OCI-LY1 (cell line): ENCODE measurements at regions not wholly inside any gene's neighbourhood (a gene's known extent, or its start where the extent isn't known, plus 50 kb on each side); places are given as distances from the start of the nearest gene placed in this dataset.

Experiments
- H2AFZ ChIP-seq: fragments of 200-600 bp; sonication (generic), shearing (Covaris generic); 2 replicates; pipeline ENCODE4 v1.6.0; 2014; ENCODE audit warnings: antibody characterized with exemption, mild to moderate bottlenecking, low read length
- H3F3A ChIP-seq: fragments of 200-600 bp; sonication (generic), shearing (Covaris generic); 2 replicates; pipeline ENCODE4 v1.6.0; 2014; ENCODE audit warnings: mild to moderate bottlenecking, antibody characterized with exemption, low read length, moderate library complexity; ENCODE audit not compliant: insufficient read depth
- H3K27ac ChIP-seq: fragments of 200-600 bp; sonication (generic); 2 replicates; pipeline ENCODE4 v1.5.1; 2014; ENCODE audit warnings: low read length, mixed run types, mild to moderate bottlenecking, low read depth; ENCODE audit not compliant: poor library complexity, severe bottlenecking
- H3K27me3 ChIP-seq: fragments of 200-600 bp; sonication (generic); 2 replicates; pipeline ENCODE4 v1.6.0; 2014; ENCODE audit warnings: antibody characterized with exemption, mild to moderate bottlenecking, low read length, moderate library complexity; ENCODE audit not compliant: insufficient read depth
- H3K36me3 ChIP-seq: fragments of 200-600 bp; sonication (generic); 2 replicates; pipeline ENCODE4 v1.6.1; 2014; ENCODE audit warnings: mild to moderate bottlenecking, antibody characterized with exemption, low read length, moderate library complexity, mixed read lengths; ENCODE audit not compliant: insufficient read depth
- H3K4me1 ChIP-seq: fragments of 200-600 bp; sonication (generic); 2 replicates; pipeline ENCODE4 v1.5.1; 2014; ENCODE audit warnings: mild to moderate bottlenecking, low read length, moderate library complexity; ENCODE audit not compliant: insufficient read depth, severe bottlenecking
- H3K4me2 ChIP-seq: fragments of 200-600 bp; sonication (generic), shearing (Covaris generic); 2 replicates; pipeline ENCODE4 v1.6.1; 2014; ENCODE audit warnings: low read length
- H3K4me3 ChIP-seq: fragments of 200-600 bp; sonication (generic); 2 replicates; pipeline ENCODE4 v1.5.1; 2014; ENCODE audit warnings: low read length, low read depth, mild to moderate bottlenecking, mixed read lengths; ENCODE audit not compliant: poor library complexity, severe bottlenecking
- H3K79me2 ChIP-seq: fragments of 200-600 bp; shearing (Covaris generic); 2 replicates; pipeline ENCODE4 v1.6.1; 2016; ENCODE audit warnings: mixed run types, low read length, mixed read lengths; ENCODE audit not compliant: insufficient read depth
- H3K9ac ChIP-seq: fragments of 200-600 bp; sonication (generic), shearing (Covaris generic); 2 replicates; pipeline ENCODE4 v1.6.1; 2014; ENCODE audit warnings: mild to moderate bottlenecking, low read length, mixed read lengths
- H3K9me2 ChIP-seq: fragments of 200-600 bp; sonication (generic), shearing (Covaris generic); 2 replicates; pipeline ENCODE4 v1.6.1; 2014; ENCODE audit warnings: low read depth, mild to moderate bottlenecking, low read length, mixed read lengths
- H3K9me3 ChIP-seq: fragments of 200-600 bp; shearing (Covaris generic); 2 replicates; pipeline ENCODE4 v1.6.1; 2014; ENCODE audit warnings: low read length, mixed read lengths
- H4K20me1 ChIP-seq: fragments of 200-600 bp; sonication (generic), shearing (Covaris generic); 2 replicates; pipeline ENCODE4 v1.6.0; 2016; ENCODE audit warnings: mild to moderate bottlenecking, low read length; ENCODE audit not compliant: insufficient read depth
- EZH2 ChIP-seq: fragments of 200-600 bp; sonication (generic), shearing (Covaris generic); IDR thresholded peaks from 2 replicates; pipeline ENCODE4 v1.8.0; 2017; ENCODE audit warnings: borderline replicate concordance, mixed run types, mild to moderate bottlenecking, antibody characterized with exemption, low read length, moderate library complexity, mixed read lengths
- TF ChIP-seq, protein P1 (sequence below): fragments of 200-600 bp; sonication (generic), shearing (Covaris generic); IDR thresholded peaks from 2 replicates; pipeline ENCODE4 v1.5.1; 2017; ENCODE audit warnings: mild to moderate bottlenecking, antibody characterized with exemption, low read length, moderate library complexity, mixed read lengths

DNA sequence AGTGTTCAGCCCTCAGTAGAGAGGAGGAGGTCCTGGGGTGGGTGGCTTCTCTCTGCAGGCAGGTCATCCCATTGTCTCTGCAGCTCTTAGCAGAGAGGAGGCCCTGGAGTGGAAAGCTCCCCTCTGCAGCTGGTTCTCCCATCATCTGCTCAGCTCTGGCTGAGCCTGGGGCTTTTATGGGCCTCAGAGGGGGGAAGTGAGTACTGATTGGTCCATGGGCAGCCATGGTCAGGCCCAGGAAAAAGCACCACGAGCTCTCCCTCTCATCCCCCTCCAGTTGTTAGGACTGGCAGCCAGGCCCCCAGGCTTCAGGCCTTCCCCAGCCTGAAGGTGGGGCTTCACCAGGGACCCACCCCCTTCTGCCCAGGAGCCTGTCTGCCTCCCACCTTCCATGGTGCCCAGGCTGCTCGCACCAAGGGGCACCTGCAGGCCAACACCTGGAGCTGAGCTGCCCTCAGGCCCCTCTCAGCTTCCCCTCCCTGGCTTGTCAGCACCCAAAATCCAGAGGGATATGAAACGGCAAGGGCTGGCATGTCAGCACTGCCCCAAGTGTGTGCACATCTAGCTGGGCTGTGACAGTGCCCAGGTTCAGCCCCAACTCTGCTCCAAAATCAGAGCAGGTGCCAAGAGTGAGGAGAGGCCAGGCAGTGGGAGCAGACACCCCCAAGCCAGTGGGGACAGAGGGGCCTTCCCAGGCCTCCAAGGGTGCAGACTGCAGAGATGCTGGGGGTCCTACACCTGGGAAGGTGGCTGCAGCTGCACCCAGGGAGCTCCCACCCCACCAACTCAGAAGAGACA is 449.0 kb downstream of the MATN1 start:
- Histone ChIP-seq H3K27me3 (no peaks in the 10 kb centered on the region), H3K9me3 (no peaks in the 10 kb centered on the region), H3K4me3 (no peak overlapping the region), H3K36me3 (no peaks in the 10 kb centered on the region), H3F3A (no peaks in the 10 kb centered on the region), H3K79me2 (no peaks in the 10 kb centered on the region), H3K4me1 (no peaks in the 10 kb centered on the region), H4K20me1 (no peaks in the 10 kb centered on the region), H3K27ac (no peak overlapping the region), H3K9ac (no peak overlapping the region), H3K4me2 (no peak overlapping the region), H3K9me2 (no peaks in the 10 kb centered on the region), H2AFZ (no peak overlapping the region)
- no peak for TF ChIP-seq EZH2
- TF ChIP-seq, protein P1, sequence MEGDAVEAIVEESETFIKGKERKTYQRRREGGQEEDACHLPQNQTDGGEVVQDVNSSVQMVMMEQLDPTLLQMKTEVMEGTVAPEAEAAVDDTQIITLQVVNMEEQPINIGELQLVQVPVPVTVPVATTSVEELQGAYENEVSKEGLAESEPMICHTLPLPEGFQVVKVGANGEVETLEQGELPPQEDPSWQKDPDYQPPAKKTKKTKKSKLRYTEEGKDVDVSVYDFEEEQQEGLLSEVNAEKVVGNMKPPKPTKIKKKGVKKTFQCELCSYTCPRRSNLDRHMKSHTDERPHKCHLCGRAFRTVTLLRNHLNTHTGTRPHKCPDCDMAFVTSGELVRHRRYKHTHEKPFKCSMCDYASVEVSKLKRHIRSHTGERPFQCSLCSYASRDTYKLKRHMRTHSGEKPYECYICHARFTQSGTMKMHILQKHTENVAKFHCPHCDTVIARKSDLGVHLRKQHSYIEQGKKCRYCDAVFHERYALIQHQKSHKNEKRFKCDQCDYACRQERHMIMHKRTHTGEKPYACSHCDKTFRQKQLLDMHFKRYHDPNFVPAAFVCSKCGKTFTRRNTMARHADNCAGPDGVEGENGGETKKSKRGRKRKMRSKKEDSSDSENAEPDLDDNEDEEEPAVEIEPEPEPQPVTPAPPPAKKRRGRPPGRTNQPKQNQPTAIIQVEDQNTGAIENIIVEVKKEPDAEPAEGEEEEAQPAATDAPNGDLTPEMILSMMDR = no peak

DNA sequence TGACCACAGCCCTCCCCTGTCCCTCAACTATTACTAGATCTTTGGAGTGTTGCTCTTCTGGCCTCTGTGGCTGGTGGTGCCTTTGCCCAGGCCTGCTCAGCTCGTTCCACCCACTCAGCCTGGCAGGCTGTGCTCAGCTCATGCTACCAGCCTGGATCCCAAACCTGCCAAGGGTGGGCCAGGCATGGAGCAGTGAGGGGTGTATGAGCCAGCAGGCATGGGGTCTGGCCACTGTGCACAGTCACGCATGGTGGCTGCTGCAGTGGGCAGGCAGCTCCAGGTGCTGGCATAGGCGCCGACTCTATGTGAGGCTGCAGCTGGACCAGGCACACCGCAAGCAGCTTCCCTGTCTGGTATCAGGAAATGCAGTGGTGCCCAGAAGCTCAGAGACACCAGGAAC is 449.9 kb downstream of the MATN1 start:
- Histone ChIP-seq H4K20me1 (no peaks in the 10 kb centered on the region), H3K9ac (no peak overlapping the region), H3F3A (no peaks in the 10 kb centered on the region), H3K4me3 (no peak overlapping the region), H3K27ac (no peak overlapping the region), H3K79me2 (no peaks in the 10 kb centered on the region), H3K4me2 (no peak overlapping the region), H3K9me2 (no peaks in the 10 kb centered on the region), H3K4me1 (no peaks in the 10 kb centered on the region), H3K27me3 (no peaks in the 10 kb centered on the region), H3K36me3 (no peaks in the 10 kb centered on the region), H3K9me3 (no peaks in the 10 kb centered on the region), H2AFZ (no peak overlapping the region)
- no peak for TF ChIP-seq EZH2
- TF ChIP-seq, protein P1 = no peak

GRCh38 chr1:30273021-30273325 is 450.4 kb downstream of the MATN1 start:
- Histone ChIP-seq H3K79me2 (no peaks in the 10 kb centered on the region), H3K9me3 (no peaks in the 10 kb centered on the region), H3K4me1 (no peaks in the 10 kb centered on the region), H3K27ac (no peak overlapping the region), H2AFZ (no peak overlapping the region), H3K4me2 (no peak overlapping the region), H3K9ac (no peak overlapping the region), H3K9me2 (no peaks in the 10 kb centered on the region), H3K4me3 (no peak overlapping the region), H4K20me1 (no peaks in the 10 kb centered on the region), H3F3A (no peaks in the 10 kb centered on the region), H3K36me3 (no peaks in the 10 kb centered on the region), H3K27me3 (no peaks in the 10 kb centered on the region)
- TF ChIP-seq, protein P1 = no peak
